ENCODE measurements at regions not wholly inside any gene's neighbourhood (a gene's known extent, or its start where the extent isn't known, plus 50 kb on each side); places are given as distances from the start of the nearest gene placed in this dataset.

- DNase-seq (ENCODE audit: low spot score) = no peak
- no peaks in the 10 kb centered on the region for H3K27me3 Mint-ChIP-seq (ENCODE audit: unreplicated experiment)
- no peak for TF ChIP-seq CTCF (IDR thresholded peaks at IDR 0.05; ENCODE audit: unreplicated experiment)
- H3K4me3 Mint-ChIP-seq (ENCODE audit: unreplicated experiment) = no peak overlapping the region
- H3K9me3 Mint-ChIP-seq (ENCODE audit: unreplicated experiment) = no peaks in the 10 kb centered on the region
- H3K36me3 Mint-ChIP-seq (ENCODE audit: low read depth, unreplicated experiment) = no peaks in the 10 kb centered on the region
- H3K4me1 Mint-ChIP-seq (ENCODE audit: unreplicated experiment) = no peaks in the 10 kb centered on the region
- no peak overlapping the region for H3K27ac Mint-ChIP-seq (ENCODE audit: unreplicated experiment)
Measured at GRCh38 chr11:116637766-116638165, 135.0 kb downstream of the BUD13 start.

- H3K27ac Mint-ChIP-seq (ENCODE audit: unreplicated experiment) = no peak overlapping the region
- H3K4me3 Mint-ChIP-seq (ENCODE audit: unreplicated experiment) = no peak overlapping the region
- DNase-seq (ENCODE audit: low spot score) = no peak
- no peaks in the 10 kb centered on the region for H3K9me3 Mint-ChIP-seq (ENCODE audit: unreplicated experiment)
- H3K27me3 Mint-ChIP-seq (ENCODE audit: unreplicated experiment) = no peaks in the 10 kb centered on the region
- H3K4me1 Mint-ChIP-seq (ENCODE audit: unreplicated experiment) = no peaks in the 10 kb centered on the region
- H3K36me3 Mint-ChIP-seq (ENCODE audit: low read depth, unreplicated experiment) = no peaks in the 10 kb centered on the region
- no peak for TF ChIP-seq CTCF (IDR thresholded peaks at IDR 0.05; ENCODE audit: unreplicated experiment)
Measured at GRCh38 chr11:116636341-116636929, 136.4 kb downstream of the BUD13 start.

- Mint-ChIP-seq H3K4me3 (ENCODE audit: unreplicated experiment) (no peak overlapping the region), H3K9me3 (ENCODE audit: unreplicated experiment) (no peaks in the 10 kb centered on the region), H3K27me3 (ENCODE audit: unreplicated experiment) (no peaks in the 10 kb centered on the region), H3K36me3 (ENCODE audit: low read depth, unreplicated experiment) (no peaks in the 10 kb centered on the region), H3K27ac (ENCODE audit: unreplicated experiment) (no peak overlapping the region), H3K4me1 (ENCODE audit: unreplicated experiment) (no peaks in the 10 kb centered on the region)
- no peak for TF ChIP-seq CTCF (IDR thresholded peaks at IDR 0.05; ENCODE audit: unreplicated experiment)
- DNase-seq (ENCODE audit: low spot score) = no peak
Measured at GRCh38 chr11:116631201-116631600, 141.6 kb downstream of the BUD13 start.

GRCh38 chr11:116618461-116618860 is 154.3 kb downstream of the BUD13 start:
- no peak for TF ChIP-seq CTCF (IDR thresholded peaks at IDR 0.05; ENCODE audit: unreplicated experiment)
- H3K4me1 Mint-ChIP-seq (ENCODE audit: unreplicated experiment) = no peaks in the 10 kb centered on the region
- H3K4me3 Mint-ChIP-seq (ENCODE audit: unreplicated experiment) = no peak overlapping the region
- H3K27ac Mint-ChIP-seq (ENCODE audit: unreplicated experiment) = no peak overlapping the region
- DNase-seq (ENCODE audit: low spot score) = no peak
- H3K27me3 Mint-ChIP-seq (ENCODE audit: unreplicated experiment) = peaks cover 2% of the 10 kb centered on the region
- no peaks in the 10 kb centered on the region for H3K36me3 Mint-ChIP-seq (ENCODE audit: low read depth, unreplicated experiment)
- no peaks in the 10 kb centered on the region for H3K9me3 Mint-ChIP-seq (ENCODE audit: unreplicated experiment)

- H3K36me3 Mint-ChIP-seq (ENCODE audit: low read depth, unreplicated experiment) = no peaks in the 10 kb centered on the region
- H3K27me3 Mint-ChIP-seq (ENCODE audit: unreplicated experiment) = peaks cover 4% of the 10 kb centered on the region
- no peak overlapping the region for H3K27ac Mint-ChIP-seq (ENCODE audit: unreplicated experiment)
- TF ChIP-seq CTCF (IDR thresholded peaks at IDR 0.05; ENCODE audit: unreplicated experiment) = no peak
- no peaks in the 10 kb centered on the region for H3K9me3 Mint-ChIP-seq (ENCODE audit: unreplicated experiment)
- DNase-seq (ENCODE audit: low spot score) = no peak
- no peaks in the 10 kb centered on the region for H3K4me1 Mint-ChIP-seq (ENCODE audit: unreplicated experiment)
- no peak overlapping the region for H3K4me3 Mint-ChIP-seq (ENCODE audit: unreplicated experiment)
Measured at GRCh38 chr11:116615211-116615865, 157.4 kb downstream of the BUD13 start.

Measured in endothelial cell (in vitro differentiated cells).